Naive B cell (primary cell): ENCODE measurements at regions not wholly inside any gene's neighbourhood (a gene's known extent, or its start where the extent isn't known, plus 50 kb on each side); places are given as distances from the start of the nearest gene placed in this dataset.

Experiments
- ATAC-seq, 2 donors: fragments of 150-1000 bp; cut with Tn5 transposase; 2 replicates each; pipeline ENCODE4 v1.10.0; 2021; ENCODE audit warnings: low read depth in 2 of 2, mild to moderate bottlenecking in 2 of 2, moderate library complexity in 2 of 2
- DNase-seq: peaks from one replicate; pipeline ENCODE4 v3.0.0; 2022
- H3K27ac Mint-ChIP-seq, 6 donors: one replicate each; pipeline ENCODE4 v1.8.0; 2020 to 2022; ENCODE audit warnings: mild to moderate bottlenecking in 6 of 6, mixed read lengths in 6 of 6, moderate library complexity in 5 of 6, inconsistent platforms in 2 of 6
- H3K27me3 Mint-ChIP-seq, 3 donors: one replicate each; pipeline ENCODE4 v1.8.0; 2021 to 2022; ENCODE audit warnings: mixed read lengths in 3 of 3, mild to moderate bottlenecking in 1 of 3
- H3K36me3 Mint-ChIP-seq, 2 donors: one replicate each; pipeline ENCODE4 v1.8.0; 2020 to 2022; ENCODE audit warnings: mixed read lengths in 2 of 2, inconsistent platforms in 1 of 2, mild to moderate bottlenecking in 1 of 2
- H3K4me1 Mint-ChIP-seq, 3 donors: one replicate each; pipeline ENCODE4 v1.8.0; 2020 to 2022; ENCODE audit warnings: mixed read lengths in 3 of 3, inconsistent platforms in 1 of 3, mild to moderate bottlenecking in 1 of 3, moderate library complexity in 1 of 3
- H3K4me3 Mint-ChIP-seq, 8 donors: one replicate each; pipeline ENCODE4 v1.8.0; 2020 to 2022; ENCODE audit warnings: mild to moderate bottlenecking in 8 of 8, mixed read lengths in 8 of 8, moderate library complexity in 8 of 8, inconsistent platforms in 2 of 8
- H3K9me3 Mint-ChIP-seq, 7 donors: one replicate each; pipeline ENCODE4 v1.8.0; 2020 to 2022; ENCODE audit warnings: mixed read lengths in 7 of 7, mild to moderate bottlenecking in 5 of 7, inconsistent platforms in 2 of 7, moderate library complexity in 1 of 7

- no peak for ATAC-seq
- Mint-ChIP-seq H3K27ac (no peak overlapping the region), H3K4me1 (peaks cover 0 to 7% (median 6%) of the 10 kb centered on the region in 3 donors), H3K9me3 (no peaks in the 10 kb centered on the region), H3K27me3 (peaks cover 0 to 10% (median 9%) of the 10 kb centered on the region in 3 donors), H3K4me3 (no peak overlapping the region), H3K36me3 (peaks cover 0 to 4% of the 10 kb centered on the region in 2 donors)
- DNase-seq, result no peak
These were observed 98.4 kb upstream of the CARMIL1 start for GRCh38 chr6:25180630-25181349.

- peaks cover 0 to 10% (median 9%) of the 10 kb centered on the region in 3 donors for H3K27me3 Mint-ChIP-seq
- H3K9me3 Mint-ChIP-seq, result no peaks in the 10 kb centered on the region
- H3K4me1 Mint-ChIP-seq, result peaks cover 0 to 7% (median 6%) of the 10 kb centered on the region in 3 donors
- DNase-seq, result no peak
- H3K36me3 Mint-ChIP-seq, result peaks cover 0 to 4% of the 10 kb centered on the region in 2 donors
- no peak overlapping the region for H3K4me3 Mint-ChIP-seq
- no peak overlapping the region for H3K27ac Mint-ChIP-seq
- no peak for ATAC-seq
These were observed 97.8 kb upstream of the CARMIL1 start for GRCh38 chr6:25181350-25181724.

- peaks cover 0 to 7% (median 6%) of the 10 kb centered on the region in 3 donors for H3K4me1 Mint-ChIP-seq
- no peaks in the 10 kb centered on the region for H3K9me3 Mint-ChIP-seq
- H3K36me3 Mint-ChIP-seq, result peaks cover 0 to 4% of the 10 kb centered on the region in 2 donors
- peaks cover 0 to 10% (median 9%) of the 10 kb centered on the region in 3 donors for H3K27me3 Mint-ChIP-seq
- no peak for ATAC-seq
- H3K4me3 Mint-ChIP-seq, result no peak overlapping the region
- DNase-seq, result no peak
- H3K27ac Mint-ChIP-seq, result no peak overlapping the region
These were observed 97.3 kb upstream of the CARMIL1 start for GRCh38 chr6:25181923-25182322.

- peaks cover 6 to 18% (median 6%) of the 10 kb centered on the region in 3 donors for H3K27me3 Mint-ChIP-seq
- H3K9me3 Mint-ChIP-seq, result no peaks in the 10 kb centered on the region
- no peak for DNase-seq
- H3K4me3 Mint-ChIP-seq, result no peak overlapping the region
- no peak for ATAC-seq
- no peaks in the 10 kb centered on the region for H3K4me1 Mint-ChIP-seq
- peaks cover 0 to 4% of the 10 kb centered on the region in 2 donors for H3K36me3 Mint-ChIP-seq
- no peak overlapping the region for H3K27ac Mint-ChIP-seq
These were observed 92.3 kb upstream of the CARMIL1 start for GRCh38 chr6:25186919-25187318.

GRCh38 chr6:25188232-25188631 is 90.9 kb upstream of the CARMIL1 start:
- Mint-ChIP-seq H3K27ac (no peak overlapping the region), H3K27me3 (peaks cover 6 to 18% (median 13%) of the 10 kb centered on the region in 3 donors), H3K9me3 (no peaks in the 10 kb centered on the region)

GRCh38 chr6:25192590-25193459 is 86.3 kb upstream of the CARMIL1 start:
- peaks cover 6 to 15% (median 13%) of the 10 kb centered on the region in 3 donors for H3K27me3 Mint-ChIP-seq
- H3K4me1 Mint-ChIP-seq, result no peaks in the 10 kb centered on the region
- H3K36me3 Mint-ChIP-seq, result peaks cover 0 to 4% of the 10 kb centered on the region in 2 donors
- H3K9me3 Mint-ChIP-seq, result no peaks in the 10 kb centered on the region
- ATAC-seq, result no peak
- peak overlapping the region in 2 of 6 donors; percentile 3 to 29 for H3K27ac Mint-ChIP-seq
- DNase-seq, result no peak
- no peak overlapping the region for H3K4me3 Mint-ChIP-seq

More at GRCh38 chr6:25188232-25188631, 90.9 kb upstream of the CARMIL1 start:
- DNase-seq, result no peak
- Mint-ChIP-seq H3K4me3 (no peak overlapping the region), H3K36me3 (peaks cover 0 to 4% of the 10 kb centered on the region in 2 donors), H3K4me1 (no peaks in the 10 kb centered on the region)
- ATAC-seq, result no peak

GRCh38 chr6:25193460-25194171 is 85.6 kb upstream of the CARMIL1 start:
- no peak overlapping the region for H3K27ac Mint-ChIP-seq
- no peak overlapping the region for H3K4me3 Mint-ChIP-seq
- DNase-seq, result no peak
- no peak for ATAC-seq
- H3K27me3 Mint-ChIP-seq, result peaks cover 0 to 13% (median 7%) of the 10 kb centered on the region in 3 donors
- no peaks in the 10 kb centered on the region for H3K4me1 Mint-ChIP-seq
- H3K36me3 Mint-ChIP-seq, result no peaks in the 10 kb centered on the region
- H3K9me3 Mint-ChIP-seq, result no peaks in the 10 kb centered on the region

GRCh38 chr6:25194172-25194678 is 84.9 kb upstream of the CARMIL1 start:
- H3K4me1 Mint-ChIP-seq, result no peaks in the 10 kb centered on the region
- peaks cover 0 to 13% (median 7%) of the 10 kb centered on the region in 3 donors for H3K27me3 Mint-ChIP-seq
- no peaks in the 10 kb centered on the region for H3K9me3 Mint-ChIP-seq
- H3K27ac Mint-ChIP-seq, result peak overlapping the region in 1 of 6 donors; percentile 24
- ATAC-seq (no peak), DNase-seq (no peak)
- no peak overlapping the region for H3K4me3 Mint-ChIP-seq
- H3K36me3 Mint-ChIP-seq, result no peaks in the 10 kb centered on the region

GRCh38 chr6:25196464-25196863 is 82.7 kb upstream of the CARMIL1 start:
- peaks cover 0 to 12% (median 7%) of the 10 kb centered on the region in 3 donors for H3K27me3 Mint-ChIP-seq
- DNase-seq (no peak), ATAC-seq (no peak)
- H3K27ac Mint-ChIP-seq, result no peak overlapping the region
- H3K4me1 Mint-ChIP-seq, result no peaks in the 10 kb centered on the region
- H3K4me3 Mint-ChIP-seq, result no peak overlapping the region
- H3K9me3 Mint-ChIP-seq, result no peaks in the 10 kb centered on the region
- H3K36me3 Mint-ChIP-seq, result no peaks in the 10 kb centered on the region

- H3K27ac Mint-ChIP-seq, result no peak overlapping the region
- peaks cover 0 to 12% (median 7%) of the 10 kb centered on the region in 3 donors for H3K27me3 Mint-ChIP-seq
- ATAC-seq, result no peak
- no peaks in the 10 kb centered on the region for H3K9me3 Mint-ChIP-seq
- no peaks in the 10 kb centered on the region for H3K36me3 Mint-ChIP-seq
- H3K4me1 Mint-ChIP-seq, result no peaks in the 10 kb centered on the region
- H3K4me3 Mint-ChIP-seq, result no peak overlapping the region
- no peak for DNase-seq
These were observed 82.1 kb upstream of the CARMIL1 start for GRCh38 chr6:25197111-25197510.

GRCh38 chr6:25199544-25199943 is 79.6 kb upstream of the CARMIL1 start:
- H3K4me3 Mint-ChIP-seq, result no peak overlapping the region
- H3K4me1 Mint-ChIP-seq, result no peaks in the 10 kb centered on the region
- ATAC-seq, result no peak
- H3K9me3 Mint-ChIP-seq, result peaks cover 0 to 3% (median 0%) of the 10 kb centered on the region in 7 donors
- peaks cover 0 to 5% (median 0%) of the 10 kb centered on the region in 3 donors for H3K27me3 Mint-ChIP-seq
- H3K36me3 Mint-ChIP-seq, result peaks cover 0 to 3% of the 10 kb centered on the region in 2 donors
- no peak for DNase-seq
- H3K27ac Mint-ChIP-seq, result no peak overlapping the region

- DNase-seq (no peak), ATAC-seq (no peak)
- peaks cover 0 to 5% (median 0%) of the 10 kb centered on the region in 3 donors for H3K27me3 Mint-ChIP-seq
- peaks cover 0 to 6% of the 10 kb centered on the region in 2 donors for H3K36me3 Mint-ChIP-seq
- no peak overlapping the region for H3K27ac Mint-ChIP-seq
- H3K4me3 Mint-ChIP-seq, result no peak overlapping the region
- H3K9me3 Mint-ChIP-seq, result peaks cover 0 to 15% (median 2%) of the 10 kb centered on the region in 7 donors
- H3K4me1 Mint-ChIP-seq, result no peaks in the 10 kb centered on the region
These were observed 76.7 kb upstream of the CARMIL1 start for GRCh38 chr6:25202504-25202903.

- DNase-seq (no peak), ATAC-seq (no peak)
- Mint-ChIP-seq H3K36me3 (peaks cover 10 to 11% of the 10 kb centered on the region in 2 donors), H3K4me1 (no peaks in the 10 kb centered on the region), H3K9me3 (peaks cover 4 to 38% (median 13%) of the 10 kb centered on the region in 7 donors), H3K4me3 (no peak overlapping the region), H3K27me3 (peaks cover 0 to 6% (median 0%) of the 10 kb centered on the region in 3 donors), H3K27ac (no peak overlapping the region)
These were observed 73.5 kb upstream of the CARMIL1 start for GRCh38 chr6:25205629-25206028.
